ENCODE measurements at regions not wholly inside any gene's neighbourhood (a gene's known extent, or its start where the extent isn't known, plus 50 kb on each side); places are given as distances from the start of the nearest gene placed in this dataset.

- TF ChIP-seq CTCF (IDR thresholded peaks at IDR 0.05): no peak
- TF ChIP-seq ZFX (IDR thresholded peaks at IDR 0.05; ENCODE audit: borderline replicate concordance): no peak
These were observed 390.6 kb downstream of the AASDHPPT start for GRCh38 chr11:106468086-106468485.

Measured in 22Rv1 (cell line).